ENCODE measurements at regions not wholly inside any gene's neighbourhood (a gene's known extent, or its start where the extent isn't known, plus 50 kb on each side); places are given as distances from the start of the nearest gene placed in this dataset.
"Not testable (repeated sequence)": the region's sequence is repeated elsewhere in the genome, so short reads cannot be mapped to it uniquely, and the experiment has no call there.

- no peak for DNase-seq
These were observed 349.4 kb downstream of the DLEU7 start for GRCh38 chr13:50494138-50494537.

GRCh38 chr13:50503212-50503611 lies 340.3 kb downstream of the DLEU7 start:
- DNase-seq, result not testable (repeated sequence)

- no peak for DNase-seq
These were observed 334.3 kb downstream of the DLEU7 start for GRCh38 chr13:50509167-50509566.

- peak; percentile 74 for DNase-seq
These were observed 333.6 kb downstream of the DLEU7 start for GRCh38 chr13:50509771-50510441.

- not testable (repeated sequence) for DNase-seq
These were observed 332.5 kb downstream of the DLEU7 start for GRCh38 chr13:50510885-50511545.

DNA sequence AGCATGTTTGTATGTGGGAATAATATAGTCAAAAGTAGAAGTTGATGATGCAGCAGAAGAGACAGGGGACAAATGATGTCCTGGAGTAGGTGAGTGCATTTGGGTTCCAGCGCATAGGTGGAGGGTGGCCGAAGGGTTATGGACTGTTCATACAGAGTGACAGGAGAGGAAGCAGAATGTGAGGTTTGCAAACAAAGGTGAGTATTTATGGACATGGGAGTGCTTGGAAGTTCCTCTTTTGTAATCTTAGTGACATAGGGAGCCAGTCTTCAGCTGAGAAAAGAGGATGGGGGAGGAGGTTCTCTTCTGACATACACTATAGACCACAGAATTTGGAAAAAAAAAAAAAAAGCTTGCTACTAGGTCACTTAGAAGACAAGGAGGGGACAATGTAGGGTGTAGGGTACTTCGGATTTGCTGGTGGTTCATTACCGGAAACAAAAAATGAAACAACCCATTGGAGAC lies 331.6 kb downstream of the DLEU7 start:
- no peak for DNase-seq

DNA sequence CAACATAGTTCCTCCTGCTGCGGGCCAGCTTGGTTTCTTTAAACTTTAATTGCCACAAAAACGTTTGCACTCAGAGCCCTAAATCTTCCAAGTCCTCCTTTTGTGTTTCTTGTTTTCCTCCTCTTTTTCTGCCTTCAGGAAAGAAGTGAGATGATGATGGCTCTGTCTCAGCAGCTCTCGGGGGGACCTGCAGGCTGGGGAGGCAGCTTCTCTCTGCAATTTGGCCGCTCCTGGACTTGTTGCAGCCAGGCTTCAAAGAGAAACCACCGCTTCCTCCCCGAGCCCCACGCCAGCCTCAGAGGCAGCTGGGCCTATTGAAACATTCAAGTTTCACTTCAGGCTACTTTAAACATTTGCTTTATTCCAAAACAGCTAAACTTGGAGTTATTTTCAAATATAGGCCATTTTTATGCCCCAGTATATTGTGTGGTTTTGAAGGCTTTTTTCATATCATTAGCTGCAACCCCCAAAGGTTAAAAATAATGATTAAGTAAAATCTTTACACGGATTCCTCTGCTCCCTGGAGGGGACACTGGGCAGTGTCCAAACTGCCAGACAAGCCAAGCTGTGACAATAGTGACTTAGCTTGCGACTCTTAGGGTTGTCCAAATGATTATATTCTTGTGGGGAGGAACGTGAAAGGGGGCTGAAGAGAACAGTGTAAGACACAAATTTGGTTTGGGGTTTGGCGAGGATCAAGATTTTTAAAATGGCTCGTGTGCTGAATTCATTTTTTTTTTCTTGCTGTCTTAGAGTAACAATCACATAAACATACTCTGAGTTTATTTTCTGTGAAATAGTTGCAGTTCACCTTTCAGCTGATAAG lies 330.8 kb downstream of the DLEU7 start:
- DNase-seq, result peak; percentile 56

GRCh38 chr13:50513300-50513877 lies 330.1 kb downstream of the DLEU7 start:
- no peak for DNase-seq

DNA sequence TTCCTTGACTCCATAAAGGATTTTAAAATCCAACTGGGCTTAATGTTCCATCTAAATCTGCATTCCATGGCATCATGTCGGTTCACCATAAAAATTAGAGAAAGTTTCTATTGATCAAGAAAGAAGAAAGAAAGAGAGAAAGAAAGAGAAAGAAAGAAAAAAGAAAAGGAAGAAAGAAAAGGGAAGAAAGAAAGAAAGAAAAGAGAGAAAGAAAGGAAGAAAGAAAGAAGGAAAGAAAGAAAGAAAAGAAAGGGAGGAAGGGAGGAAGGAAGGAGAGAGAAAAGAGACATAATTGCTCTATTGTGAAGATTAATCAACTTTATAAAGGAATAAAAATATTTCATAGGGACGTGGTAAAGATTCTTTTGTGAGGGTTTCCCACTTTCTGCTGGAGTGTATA lies 329.2 kb downstream of the DLEU7 start:
- DNase-seq, result no peak

GRCh38 chr13:50518131-50518530 lies 325.4 kb downstream of the DLEU7 start:
- no peak for DNase-seq

- no peak for DNase-seq
These were observed 324.7 kb downstream of the DLEU7 start for GRCh38 chr13:50518781-50519201.

- DNase-seq, result no peak
These were observed 323.6 kb downstream of the DLEU7 start for GRCh38 chr13:50519866-50520265.

DNA sequence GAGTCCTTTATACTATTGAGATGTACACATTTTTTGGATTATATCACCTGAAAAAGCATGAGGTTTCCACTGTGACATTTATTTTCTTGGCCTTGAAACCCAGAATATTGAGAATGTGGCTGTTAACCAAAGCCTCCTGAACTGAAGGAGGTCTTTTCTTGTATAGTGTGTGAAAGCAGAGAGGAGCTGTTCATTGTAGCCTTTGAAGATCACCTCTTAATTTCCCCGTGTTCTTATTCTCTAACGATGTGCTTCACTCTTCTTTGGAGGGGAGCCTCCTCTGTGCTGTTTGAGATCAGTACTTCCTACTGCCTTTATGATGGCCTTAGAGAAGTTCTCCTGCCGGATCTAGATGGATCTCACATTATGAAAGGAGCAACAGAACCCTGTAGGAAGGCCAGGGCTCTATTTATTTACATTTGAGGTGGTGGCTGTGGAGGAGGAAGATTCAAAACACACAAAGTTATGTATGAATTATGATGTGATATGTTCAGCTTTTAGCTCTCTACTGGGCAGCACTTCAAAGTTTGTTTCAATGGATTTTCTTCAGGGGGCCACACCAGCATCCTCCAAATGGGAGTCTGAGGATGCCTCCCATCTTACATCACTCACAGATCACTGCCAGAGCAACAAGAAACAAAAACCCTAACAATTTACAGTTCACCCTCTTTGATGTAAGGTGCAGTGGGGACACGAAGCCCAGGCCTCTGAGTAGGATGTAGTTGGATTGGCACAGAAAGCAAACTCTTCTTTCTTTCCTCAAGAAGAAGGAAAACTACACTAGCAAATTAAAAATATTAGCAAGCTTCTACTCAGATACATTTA lies 322.3 kb downstream of the DLEU7 start:
- DNase-seq, result no peak

DNA sequence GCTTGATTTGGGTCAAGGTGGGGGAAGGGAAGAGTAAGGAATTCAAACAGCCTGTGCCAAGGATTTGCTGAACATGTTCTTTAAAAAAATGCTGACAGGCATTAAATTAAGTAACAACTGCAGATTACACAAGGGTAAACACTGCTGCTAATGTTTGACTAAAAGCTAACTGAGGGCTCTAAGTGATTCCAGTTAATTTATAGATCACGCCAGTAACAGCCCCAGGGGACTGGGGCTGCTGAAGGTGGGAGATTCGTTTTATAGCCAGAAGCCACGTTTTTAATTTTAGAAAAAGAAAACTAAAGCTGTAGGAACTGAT lies 321.7 kb downstream of the DLEU7 start:
- DNase-seq, result peak; percentile 79

DNA sequence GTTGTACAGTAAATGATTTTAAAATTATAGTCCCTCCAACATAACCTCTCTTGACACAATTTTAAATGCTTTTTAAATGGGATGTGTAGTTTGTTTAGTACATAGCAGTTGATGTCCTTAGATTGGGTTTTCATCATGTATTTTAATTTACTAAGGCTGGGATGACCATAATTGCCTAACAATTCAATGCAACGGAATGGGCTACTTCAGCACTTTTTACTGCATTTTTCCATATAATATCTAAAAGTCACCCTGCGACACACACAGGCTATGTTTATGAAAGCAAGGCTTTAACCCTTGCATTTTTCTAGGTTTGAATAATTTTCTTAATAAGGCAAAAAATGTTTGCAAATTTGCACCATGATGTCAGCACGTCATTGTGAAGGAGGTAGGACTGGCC lies 321.0 kb downstream of the DLEU7 start:
- no peak for DNase-seq

DNA sequence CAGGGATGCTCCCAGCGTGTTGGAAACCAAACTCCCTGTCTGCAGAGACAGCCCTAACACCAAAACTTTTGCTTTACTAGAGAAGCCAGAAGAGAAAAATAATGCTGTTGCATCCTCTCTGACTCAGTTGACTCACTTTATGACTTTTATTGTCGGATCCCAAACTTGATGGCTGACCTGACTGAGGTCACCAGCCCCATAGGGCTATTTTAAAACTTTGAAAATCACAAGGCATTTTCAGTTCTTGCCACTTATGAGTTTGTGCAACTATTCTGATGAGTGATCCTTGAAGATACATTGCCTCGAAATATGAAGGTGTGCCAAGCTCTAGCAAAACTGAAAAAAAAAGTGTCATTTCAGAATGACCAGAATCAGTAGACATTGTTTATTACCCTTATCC lies 320.2 kb downstream of the DLEU7 start:
- DNase-seq, result no peak

GRCh38 chr13:50524560-50524959 lies 318.9 kb downstream of the DLEU7 start:
- DNase-seq, result no peak

GRCh38 chr13:50526661-50527071 lies 316.8 kb downstream of the DLEU7 start:
- no peak for DNase-seq

DNA sequence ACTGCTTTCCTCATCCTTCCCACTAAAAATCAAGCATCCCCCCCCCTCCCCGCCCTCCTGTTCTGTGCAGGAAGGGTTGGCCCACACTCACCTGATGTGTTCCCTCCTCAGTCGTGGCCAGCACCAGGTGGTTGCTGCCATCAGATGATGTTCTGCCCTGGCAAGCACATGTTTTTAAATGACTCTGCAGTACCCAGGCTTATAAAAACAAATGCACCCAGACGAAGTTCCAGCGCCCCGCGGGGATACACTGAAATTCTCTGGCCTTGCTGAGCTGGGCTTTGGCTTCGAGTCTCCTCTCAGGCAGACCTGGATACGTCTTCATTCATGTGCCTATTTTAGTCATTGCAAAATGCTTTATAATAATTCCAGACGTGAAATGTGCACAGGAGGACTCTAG lies 316.3 kb downstream of the DLEU7 start:
- DNase-seq, result no peak

DNA sequence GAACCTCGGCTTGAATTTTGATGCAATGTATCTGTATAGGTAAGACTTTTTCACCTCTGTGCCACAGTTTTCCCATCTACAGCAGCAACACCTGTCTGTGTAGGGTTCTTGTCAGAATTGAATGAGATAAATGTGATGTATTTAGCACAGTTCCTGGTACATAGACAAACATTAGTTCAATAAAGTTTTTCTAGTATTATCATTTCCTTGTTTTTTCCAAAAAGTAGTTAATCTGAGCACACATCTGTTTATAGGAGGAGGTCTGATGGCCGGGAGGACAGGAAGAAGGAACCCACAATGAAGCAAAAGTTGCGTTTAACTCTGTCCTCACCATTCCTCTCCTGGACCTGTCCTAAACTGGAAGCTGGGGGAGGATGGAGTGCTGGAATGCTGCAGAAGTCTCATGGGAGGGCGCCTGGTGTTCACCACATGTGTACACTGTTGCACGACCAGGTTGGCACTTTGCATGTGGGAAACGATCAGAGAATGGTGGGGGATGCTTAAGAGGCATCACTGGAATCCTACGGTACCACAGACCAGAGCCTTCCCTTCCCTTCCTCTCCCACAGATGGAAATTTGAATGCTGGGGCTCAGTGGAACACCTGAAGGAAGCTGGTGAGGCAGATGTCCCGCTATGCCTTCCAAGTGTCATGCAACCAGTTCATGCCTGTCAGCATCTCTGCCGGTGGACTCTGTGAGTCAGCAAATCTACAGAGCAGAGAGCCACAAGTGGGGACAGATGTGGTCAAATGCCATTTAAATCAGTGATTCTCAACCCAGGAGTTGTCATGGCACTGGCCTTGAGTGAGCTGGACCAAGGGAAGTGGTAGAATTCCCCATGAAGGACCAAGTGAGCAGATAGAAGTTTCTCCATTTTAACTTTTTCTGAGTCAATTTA lies 315.6 kb downstream of the DLEU7 start:
- DNase-seq, result no peak

Data from fibroblast of skin of abdomen (primary cell).